ENCODE measurements at regions not wholly inside any gene's neighbourhood (a gene's known extent, or its start where the extent isn't known, plus 50 kb on each side); places are given as distances from the start of the nearest gene placed in this dataset.
"Not testable (repeated sequence)": the region's sequence is repeated elsewhere in the genome, so short reads cannot be mapped to it uniquely, and the experiment has no call there.

DNA sequence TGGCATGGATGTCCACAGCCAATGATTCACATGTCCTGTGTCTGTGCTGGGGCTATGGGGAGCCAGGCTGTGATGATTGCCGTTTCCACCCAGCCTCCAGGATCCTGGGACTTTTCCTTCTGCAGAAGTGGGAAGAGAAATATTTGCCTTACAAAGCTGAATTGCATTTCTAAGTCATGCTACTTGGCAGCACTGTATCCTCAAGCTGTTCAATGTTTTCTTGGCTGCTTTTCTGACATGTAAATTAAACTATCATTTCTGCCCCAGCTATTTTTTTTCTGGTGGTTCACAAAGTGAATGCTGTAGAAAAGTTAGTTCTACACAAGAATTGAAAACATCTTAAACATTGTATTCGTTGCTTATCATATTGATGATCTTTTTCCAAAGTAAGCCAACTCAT is 51.9 kb upstream of the TCERG1L start:
- Histone ChIP-seq H3K4me3 (ENCODE audit: low read length) (no peak overlapping the region), H3K9me3 (ENCODE audit: control insufficient read depth, low read depth, low read length) (peaks cover 1% of the 10 kb centered on the region), H3K9ac (ENCODE audit: low read length) (no peak overlapping the region), H3K4me1 (ENCODE audit: control insufficient read depth, low read depth, low read length) (no peaks in the 10 kb centered on the region), H3K27ac (ENCODE audit: low read length) (no peak overlapping the region), H3K27me3 (ENCODE audit: control insufficient read depth, insufficient read depth, low read length) (no peaks in the 10 kb centered on the region), H3K36me3 (ENCODE audit: control insufficient read depth, low read depth, low read length) (no peaks in the 10 kb centered on the region)

- no peaks in the 10 kb centered on the region for H3K4me1 ChIP-seq (ENCODE audit: control insufficient read depth, low read depth, low read length)
- H3K9me3 ChIP-seq (ENCODE audit: control insufficient read depth, low read depth, low read length) = peaks cover 7% of the 10 kb centered on the region
- no peak overlapping the region for H3K9ac ChIP-seq (ENCODE audit: low read length)
- H3K4me3 ChIP-seq (ENCODE audit: low read length) = no peak overlapping the region
- H3K36me3 ChIP-seq (ENCODE audit: control insufficient read depth, low read depth, low read length) = no peaks in the 10 kb centered on the region
- H3K27me3 ChIP-seq (ENCODE audit: control insufficient read depth, insufficient read depth, low read length) = no peaks in the 10 kb centered on the region
- H3K27ac ChIP-seq (ENCODE audit: low read length) = no peak overlapping the region
Observed at GRCh38 chr10:131371571-131371970, 60.0 kb upstream of the TCERG1L start.

GRCh38 chr10:131381576-131381975 is 70.1 kb upstream of the TCERG1L start:
- Histone ChIP-seq H3K27me3 (ENCODE audit: control insufficient read depth, insufficient read depth, low read length) (peaks cover 4% of the 10 kb centered on the region), H3K9ac (ENCODE audit: low read length) (no peak overlapping the region), H3K36me3 (ENCODE audit: control insufficient read depth, low read depth, low read length) (no peaks in the 10 kb centered on the region), H3K4me3 (ENCODE audit: low read length) (no peak overlapping the region), H3K27ac (ENCODE audit: low read length) (no peak overlapping the region), H3K9me3 (ENCODE audit: control insufficient read depth, low read depth, low read length) (no peaks in the 10 kb centered on the region), H3K4me1 (ENCODE audit: control insufficient read depth, low read depth, low read length) (no peaks in the 10 kb centered on the region)

GRCh38 chr10:131385161-131385872 is 73.8 kb upstream of the TCERG1L start:
- H3K4me3 ChIP-seq (ENCODE audit: low read length); H3K9ac ChIP-seq (ENCODE audit: low read length); H3K9me3 ChIP-seq (ENCODE audit: control insufficient read depth, low read depth, low read length); H3K4me1 ChIP-seq (ENCODE audit: control insufficient read depth, low read depth, low read length); H3K27ac ChIP-seq (ENCODE audit: low read length); H3K36me3 ChIP-seq (ENCODE audit: control insufficient read depth, low read depth, low read length): not testable (repeated sequence)
- H3K27me3 ChIP-seq (ENCODE audit: control insufficient read depth, insufficient read depth, low read length) = peaks cover 20% of the 10 kb centered on the region

- Histone ChIP-seq H3K36me3 (ENCODE audit: control insufficient read depth, low read depth, low read length) (no peaks in the 10 kb centered on the region), H3K27ac (ENCODE audit: low read length) (no peak overlapping the region), H3K27me3 (ENCODE audit: control insufficient read depth, insufficient read depth, low read length) (peaks cover 20% of the 10 kb centered on the region), H3K4me3 (ENCODE audit: low read length) (no peak overlapping the region), H3K9me3 (ENCODE audit: control insufficient read depth, low read depth, low read length) (no peaks in the 10 kb centered on the region), H3K9ac (ENCODE audit: low read length) (no peak overlapping the region), H3K4me1 (ENCODE audit: control insufficient read depth, low read depth, low read length) (no peaks in the 10 kb centered on the region)
Observed at GRCh38 chr10:131387018-131387529, 75.6 kb upstream of the TCERG1L start.

- H3K9ac ChIP-seq (ENCODE audit: low read length) = no peak overlapping the region
- H3K36me3 ChIP-seq (ENCODE audit: control insufficient read depth, low read depth, low read length) = no peaks in the 10 kb centered on the region
- H3K27ac ChIP-seq (ENCODE audit: low read length) = no peak overlapping the region
- H3K4me1 ChIP-seq (ENCODE audit: control insufficient read depth, low read depth, low read length) = no peaks in the 10 kb centered on the region
- no peak overlapping the region for H3K4me3 ChIP-seq (ENCODE audit: low read length)
- no peaks in the 10 kb centered on the region for H3K9me3 ChIP-seq (ENCODE audit: control insufficient read depth, low read depth, low read length)
- H3K27me3 ChIP-seq (ENCODE audit: control insufficient read depth, insufficient read depth, low read length) = peaks cover 16% of the 10 kb centered on the region
Observed at GRCh38 chr10:131391936-131392335, 80.4 kb upstream of the TCERG1L start.

- Histone ChIP-seq H3K4me1 (ENCODE audit: control insufficient read depth, low read depth, low read length) (no peaks in the 10 kb centered on the region), H3K4me3 (ENCODE audit: low read length) (no peak overlapping the region), H3K27me3 (ENCODE audit: control insufficient read depth, insufficient read depth, low read length) (no peaks in the 10 kb centered on the region), H3K27ac (ENCODE audit: low read length) (no peak overlapping the region), H3K9me3 (ENCODE audit: control insufficient read depth, low read depth, low read length) (no peaks in the 10 kb centered on the region), H3K9ac (ENCODE audit: low read length) (no peak overlapping the region), H3K36me3 (ENCODE audit: control insufficient read depth, low read depth, low read length) (no peaks in the 10 kb centered on the region)
Observed at GRCh38 chr10:131396121-131397050, 84.9 kb upstream of the TCERG1L start.

DNA sequence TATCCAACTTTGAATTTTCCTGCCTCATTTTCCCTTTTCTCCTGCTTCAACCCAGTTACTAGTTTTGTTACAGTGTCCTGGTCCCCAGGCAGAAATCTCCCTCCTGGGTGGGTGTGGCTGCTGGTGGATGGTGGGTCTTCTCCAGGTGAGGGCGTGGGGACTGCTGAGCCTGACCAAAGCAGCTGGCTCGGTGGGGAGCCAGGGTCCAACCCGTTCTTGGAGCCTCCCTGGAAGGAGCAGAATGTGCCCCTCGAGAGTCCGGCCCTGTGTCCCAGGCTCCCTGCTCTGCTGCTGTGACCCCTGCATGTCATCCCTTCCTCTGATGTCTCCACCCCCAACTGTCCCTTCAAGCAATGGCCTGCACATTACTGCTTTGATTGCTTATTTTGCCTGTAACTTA is 86.6 kb upstream of the TCERG1L start:
- Histone ChIP-seq H3K27ac (ENCODE audit: low read length) (no peak overlapping the region), H3K4me1 (ENCODE audit: control insufficient read depth, low read depth, low read length) (no peaks in the 10 kb centered on the region), H3K36me3 (ENCODE audit: control insufficient read depth, low read depth, low read length) (no peaks in the 10 kb centered on the region), H3K9me3 (ENCODE audit: control insufficient read depth, low read depth, low read length) (no peaks in the 10 kb centered on the region), H3K4me3 (ENCODE audit: low read length) (no peak overlapping the region), H3K9ac (ENCODE audit: low read length) (no peak overlapping the region), H3K27me3 (ENCODE audit: control insufficient read depth, insufficient read depth, low read length) (no peaks in the 10 kb centered on the region)

DNA sequence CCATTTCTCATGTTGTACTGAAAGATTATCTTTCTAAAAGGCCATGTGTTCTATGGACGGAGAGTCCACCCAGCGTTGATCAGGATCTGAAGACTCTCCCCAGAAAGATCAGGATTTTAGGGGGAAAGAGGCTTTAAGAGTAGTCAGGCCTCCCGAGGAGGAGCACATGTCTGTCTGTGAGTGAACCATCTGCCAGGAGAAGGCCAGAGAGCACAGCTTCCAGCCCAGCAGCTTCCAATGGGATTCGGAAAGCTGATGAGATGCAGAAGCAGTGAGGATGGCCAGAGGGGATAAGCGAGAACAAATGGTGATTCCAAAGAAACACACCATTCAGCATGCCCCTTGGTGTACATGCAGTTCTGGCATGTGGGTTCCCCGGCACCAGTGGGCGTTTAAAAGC is 88.5 kb upstream of the TCERG1L start:
- Histone ChIP-seq H3K9ac (ENCODE audit: low read length) (no peak overlapping the region), H3K4me3 (ENCODE audit: low read length) (no peak overlapping the region), H3K27me3 (ENCODE audit: control insufficient read depth, insufficient read depth, low read length) (no peaks in the 10 kb centered on the region), H3K27ac (ENCODE audit: low read length) (no peak overlapping the region), H3K36me3 (ENCODE audit: control insufficient read depth, low read depth, low read length) (no peaks in the 10 kb centered on the region), H3K4me1 (ENCODE audit: control insufficient read depth, low read depth, low read length) (no peaks in the 10 kb centered on the region), H3K9me3 (ENCODE audit: control insufficient read depth, low read depth, low read length) (no peaks in the 10 kb centered on the region)

DNA sequence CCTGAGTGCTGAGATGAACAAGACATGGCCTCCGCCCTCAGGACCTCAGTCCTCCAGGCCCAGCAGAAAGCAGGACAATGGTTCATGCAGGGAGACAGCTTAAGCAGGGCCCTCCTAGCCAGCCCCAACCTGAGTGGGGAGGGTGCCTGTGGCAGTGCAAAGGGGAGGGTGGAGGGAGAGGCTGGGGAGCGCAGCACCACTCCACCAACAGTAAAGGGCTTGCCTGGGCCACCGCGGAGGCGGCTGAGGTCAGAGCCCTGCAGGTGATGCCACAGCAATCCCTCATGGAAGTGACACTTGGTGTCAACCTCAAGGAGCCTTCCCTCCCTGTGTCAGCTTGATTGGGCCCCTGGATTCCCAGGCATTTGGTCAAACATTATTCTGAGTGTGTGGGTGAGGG is 89.0 kb upstream of the TCERG1L start:
- H3K36me3 ChIP-seq (ENCODE audit: control insufficient read depth, low read depth, low read length) = no peaks in the 10 kb centered on the region
- no peaks in the 10 kb centered on the region for H3K4me1 ChIP-seq (ENCODE audit: control insufficient read depth, low read depth, low read length)
- H3K27ac ChIP-seq (ENCODE audit: low read length) = no peak overlapping the region
- H3K9me3 ChIP-seq (ENCODE audit: control insufficient read depth, low read depth, low read length) = no peaks in the 10 kb centered on the region
- no peak overlapping the region for H3K9ac ChIP-seq (ENCODE audit: low read length)
- H3K4me3 ChIP-seq (ENCODE audit: low read length) = no peak overlapping the region
- no peaks in the 10 kb centered on the region for H3K27me3 ChIP-seq (ENCODE audit: control insufficient read depth, insufficient read depth, low read length)

GRCh38 chr10:131402771-131403650 is 91.5 kb upstream of the TCERG1L start:
- no peaks in the 10 kb centered on the region for H3K27me3 ChIP-seq (ENCODE audit: control insufficient read depth, insufficient read depth, low read length)
- no peak overlapping the region for H3K27ac ChIP-seq (ENCODE audit: low read length)
- no peak overlapping the region for H3K9ac ChIP-seq (ENCODE audit: low read length)
- H3K36me3 ChIP-seq (ENCODE audit: control insufficient read depth, low read depth, low read length) = no peaks in the 10 kb centered on the region
- no peaks in the 10 kb centered on the region for H3K4me1 ChIP-seq (ENCODE audit: control insufficient read depth, low read depth, low read length)
- H3K4me3 ChIP-seq (ENCODE audit: low read length) = no peak overlapping the region
- no peaks in the 10 kb centered on the region for H3K9me3 ChIP-seq (ENCODE audit: control insufficient read depth, low read depth, low read length)

All from iPS-18a (cell line).